MV-4-11 (cell line): ENCODE measurements at regions not wholly inside any gene's neighbourhood (a gene's known extent, or its start where the extent isn't known, plus 50 kb on each side); places are given as distances from the start of the nearest gene placed in this dataset.

Experiments used
- DNase-seq: peaks from one replicate; lab custom pipeline; 2025; lab: John Stamatoyannopoulos, UW

- no peak for DNase-seq
Measured at GRCh38 chr22:49604732-49605302, 222.9 kb downstream of the BRD1 start.

DNA sequence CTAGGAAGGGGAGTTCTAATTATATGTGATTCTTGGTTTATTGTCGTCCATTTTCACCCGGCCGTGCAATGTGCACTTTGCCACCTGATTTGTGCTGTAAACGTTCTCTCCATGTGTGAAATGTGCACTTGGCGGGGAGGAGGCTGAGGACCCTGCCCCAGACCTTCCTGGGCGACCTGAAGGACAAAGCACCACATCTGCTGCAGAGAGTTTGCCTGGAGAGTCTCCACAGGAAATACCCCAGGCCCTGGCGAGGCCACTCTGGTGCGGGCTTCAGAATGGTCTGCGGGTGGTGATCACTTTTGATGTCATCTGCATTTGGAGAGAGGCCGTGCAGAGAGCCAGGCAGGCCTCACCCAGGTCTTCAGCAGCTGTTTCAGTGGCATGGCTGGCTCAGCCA lies 224.7 kb downstream of the BRD1 start:
- no peak for DNase-seq

- no peak for DNase-seq
Measured at GRCh38 chr22:49602481-49602880, 225.2 kb downstream of the BRD1 start.

GRCh38 chr22:49601614-49602321 lies 225.9 kb downstream of the BRD1 start:
- DNase-seq = no peak

DNA sequence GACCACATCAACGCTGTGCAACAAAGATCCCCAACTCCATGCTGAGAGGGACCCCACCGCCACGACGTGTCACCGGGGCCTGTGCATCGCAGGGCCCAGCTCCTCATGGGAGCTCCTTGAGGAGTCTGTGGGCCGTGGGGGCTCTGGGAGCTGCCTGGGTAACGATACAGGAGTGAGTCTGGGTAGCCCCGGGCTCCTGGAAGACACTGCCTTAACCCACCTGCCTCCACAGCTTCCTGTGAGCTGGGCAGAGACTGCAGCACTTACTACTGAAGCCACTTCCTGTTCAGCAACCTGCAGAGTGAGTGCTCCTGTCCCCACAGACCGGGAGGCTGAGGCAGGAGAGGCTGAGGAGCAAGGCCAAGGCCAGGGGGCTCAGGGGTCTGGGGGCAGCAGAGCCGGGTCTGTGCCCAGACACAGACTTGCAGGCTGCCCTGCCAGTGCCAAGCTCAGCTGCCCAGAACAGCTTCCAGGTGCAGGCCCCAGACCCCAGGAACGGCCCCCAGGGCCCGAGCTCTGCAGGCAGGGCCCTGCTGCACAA lies 226.7 kb downstream of the BRD1 start:
- no peak for DNase-seq

GRCh38 chr22:49600468-49600867 lies 227.2 kb downstream of the BRD1 start:
- DNase-seq = no peak

GRCh38 chr22:49599691-49600455 lies 227.8 kb downstream of the BRD1 start:
- DNase-seq = no peak

- DNase-seq = peak; percentile 52
Measured at GRCh38 chr22:49599039-49599438, 228.6 kb downstream of the BRD1 start.

GRCh38 chr22:49598338-49598737 lies 229.3 kb downstream of the BRD1 start:
- DNase-seq = no peak

- no peak for DNase-seq
Measured at GRCh38 chr22:49597428-49598039, 230.1 kb downstream of the BRD1 start.

GRCh38 chr22:49595465-49596078 lies 232.1 kb downstream of the BRD1 start:
- no peak for DNase-seq

GRCh38 chr22:49594078-49594477 lies 233.6 kb downstream of the BRD1 start:
- no peak for DNase-seq

DNA sequence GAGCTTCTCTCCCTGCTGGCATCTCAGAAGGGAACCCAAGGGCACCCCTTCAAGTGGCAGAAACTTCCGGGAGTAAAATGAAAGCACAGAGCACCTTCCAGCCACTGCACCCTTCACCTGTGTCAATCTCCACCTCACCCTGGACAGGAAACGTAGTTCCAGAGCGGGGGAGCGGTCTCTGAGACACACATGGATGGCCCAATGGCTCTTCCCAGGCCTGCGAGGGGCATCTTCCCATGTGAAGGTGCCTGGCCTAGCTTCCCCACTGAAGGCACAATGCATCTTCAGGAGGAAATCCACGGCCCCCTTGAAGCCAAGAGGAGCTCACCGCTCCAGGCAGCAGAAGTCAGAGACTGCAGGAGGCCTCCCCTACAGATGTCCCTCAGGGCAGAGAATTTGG lies 234.2 kb downstream of the BRD1 start:
- no peak for DNase-seq

GRCh38 chr22:49592780-49593501 lies 234.7 kb downstream of the BRD1 start:
- no peak for DNase-seq

- no peak for DNase-seq
Measured at GRCh38 chr22:49590851-49591445, 236.7 kb downstream of the BRD1 start.

- no peak for DNase-seq
Measured at GRCh38 chr22:49590381-49590780, 237.3 kb downstream of the BRD1 start.

GRCh38 chr22:49589811-49590210 lies 237.9 kb downstream of the BRD1 start:
- DNase-seq = no peak

GRCh38 chr22:49589301-49589700 lies 238.4 kb downstream of the BRD1 start:
- no peak for DNase-seq

- no peak for DNase-seq
Measured at GRCh38 chr22:49588739-49589138, 238.9 kb downstream of the BRD1 start.

- DNase-seq = no peak
Measured at GRCh38 chr22:49587987-49588386, 239.7 kb downstream of the BRD1 start.

DNA sequence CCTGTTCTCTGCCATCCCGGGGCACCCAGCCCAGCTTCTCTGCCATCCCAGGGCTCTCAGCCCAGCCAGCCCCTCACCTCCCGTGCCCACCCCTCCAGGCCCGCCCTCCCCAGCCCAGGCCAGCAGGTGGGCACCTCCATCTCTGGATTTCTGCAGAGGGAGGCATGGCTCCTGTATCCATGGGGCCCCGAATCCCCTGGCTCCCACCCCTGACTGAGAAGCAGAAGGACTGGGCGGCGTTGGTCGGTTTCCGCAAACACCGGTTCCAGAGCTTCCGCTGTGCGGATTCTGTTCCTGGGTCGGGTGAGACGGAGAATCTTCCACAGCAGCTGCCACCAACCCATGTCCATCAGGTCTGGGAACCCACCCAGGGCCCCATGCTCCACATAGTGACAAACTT lies 240.3 kb downstream of the BRD1 start:
- no peak for DNase-seq
